ENCODE measurements at regions not wholly inside any gene's neighbourhood (a gene's known extent, or its start where the extent isn't known, plus 50 kb on each side); places are given as distances from the start of the nearest gene placed in this dataset.

GRCh38 chr9:88817628-88818027 lies 173.6 kb upstream of the S1PR3 start:
- H3K27ac Mint-ChIP-seq: no peak overlapping the region
- TF ChIP-seq ELF4 (CRISPR knock-in tag; IDR thresholded peaks at IDR 0.05; ENCODE audit: low read depth): no peak
- TF ChIP-seq ZNF121 (CRISPR knock-in tag; IDR thresholded peaks at IDR 0.05): 0 out of 2 replicates have a peak, but pooled peaks have one; percentile 48
- TF ChIP-seq PREB (CRISPR knock-in tag; IDR thresholded peaks at IDR 0.05; ENCODE audit: borderline replicate concordance): no peak
- DNase-seq (ENCODE audit: low spot score): no peak
- ChIA-PET CTCF (no interaction called here), POLR2A (interaction anchor here (0.6 to 0.7 kb wide), 2 partner anchors 55 to 179 kb away, joined by 3 to 4 read pairs; no protein-coding TSS in a partner anchor)
- no peaks in the 10 kb centered on the region for H3K27me3 Mint-ChIP-seq (ENCODE audit: low read depth)
- no peak for ATAC-seq
- no peak overlapping the region for H3K4me3 Mint-ChIP-seq
- H3K9me3 Mint-ChIP-seq: peaks cover 12% of the 10 kb centered on the region
- no peaks in the 10 kb centered on the region for H3K36me3 Mint-ChIP-seq
- H3K4me1 Mint-ChIP-seq: peaks cover 40% of the 10 kb centered on the region

GRCh38 chr9:88818495-88819201 lies 172.6 kb upstream of the S1PR3 start:
- peaks cover 12% of the 10 kb centered on the region for H3K9me3 Mint-ChIP-seq
- ATAC-seq (peak; percentile 80), DNase-seq (ENCODE audit: low spot score) (no peak)
- no peaks in the 10 kb centered on the region for H3K27me3 Mint-ChIP-seq (ENCODE audit: low read depth)
- H3K4me1 Mint-ChIP-seq: peaks cover 36% of the 10 kb centered on the region
- no peak overlapping the region for H3K4me3 Mint-ChIP-seq
- H3K27ac Mint-ChIP-seq: peak overlapping the region; percentile 48
- CTCF ChIA-PET: interaction anchor here (0.9 kb wide), 1 partner anchor 172 kb away, joined by 3 read pairs; the partner anchor contains the start of gene S1PR3
- POLR2A ChIA-PET: no interaction called here
- H3K36me3 Mint-ChIP-seq: no peaks in the 10 kb centered on the region
- TF ChIP-seq MLX (CRISPR knock-in tag; IDR thresholded peaks at IDR 0.05) (no peak), PRDM15 (CRISPR knock-in tag; IDR thresholded peaks at IDR 0.05) (no peak), FOXP1 (CRISPR knock-in tag; IDR thresholded peaks at IDR 0.05; ENCODE audit: borderline replicate concordance) (no peak), JUN (CRISPR knock-in tag; IDR thresholded peaks at IDR 0.05) (no peak), ZNF512 (CRISPR knock-in tag; IDR thresholded peaks at IDR 0.05; ENCODE audit: borderline replicate concordance) (no peak), ATF3 (CRISPR knock-in tag; conservative IDR thresholded peaks at IDR 0.05) (no peak), SMAD3 (CRISPR knock-in tag; IDR thresholded peaks at IDR 0.05; ENCODE audit: borderline replicate concordance) (no peak), CDX4 (CRISPR knock-in tag; IDR thresholded peaks at IDR 0.05; ENCODE audit: borderline replicate concordance) (no peak), OVOL2 (CRISPR knock-in tag; IDR thresholded peaks at IDR 0.05; ENCODE audit: borderline replicate concordance) (no peak), RORB (CRISPR knock-in tag; IDR thresholded peaks at IDR 0.05) (no peak), ZNF671 (CRISPR knock-in tag; IDR thresholded peaks at IDR 0.05) (no peak), STAT6 (CRISPR knock-in tag; conservative IDR thresholded peaks at IDR 0.05; ENCODE audit: low read depth) (no peak), PREB (CRISPR knock-in tag; IDR thresholded peaks at IDR 0.05; ENCODE audit: borderline replicate concordance) (no peak), ZNF281 (CRISPR knock-in tag; IDR thresholded peaks at IDR 0.05) (no peak), NFE2L1 (CRISPR knock-in tag; IDR thresholded peaks at IDR 0.05) (no peak)

Data from WTC11 (cell line).